ENCODE measurements at regions not wholly inside any gene's neighbourhood (a gene's known extent, or its start where the extent isn't known, plus 50 kb on each side); places are given as distances from the start of the nearest gene placed in this dataset.
"Not testable (repeated sequence)": the region's sequence is repeated elsewhere in the genome, so short reads cannot be mapped to it uniquely, and the experiment has no call there.

DNA sequence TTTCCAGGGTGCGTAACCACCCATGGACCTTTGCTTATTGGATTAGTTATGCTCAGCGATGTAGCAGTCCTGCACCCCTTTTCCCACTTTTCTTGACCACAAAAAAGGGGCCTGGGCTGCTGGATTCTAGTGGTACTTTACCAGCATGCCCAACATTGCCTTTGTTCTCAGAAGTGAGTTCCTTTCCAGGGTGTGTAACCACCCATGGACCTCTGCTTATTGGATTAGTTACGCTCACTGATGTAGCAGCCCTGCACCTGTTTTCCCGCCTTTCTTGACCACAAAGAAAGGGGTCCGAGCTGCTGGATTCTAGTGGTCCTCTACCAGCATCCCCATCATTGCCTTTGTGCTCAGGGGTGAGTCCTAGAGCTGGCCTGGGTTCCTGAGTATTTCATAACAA lies 138.2 kb downstream of the COX18 start:
- no peaks in the 10 kb centered on the region for H3K27me3 ChIP-seq
- WGBS: 91% methylated on average over 5 of the region's 5 CpGs
- H3K4me1 ChIP-seq: no peaks in the 10 kb centered on the region
- H3K9me3 ChIP-seq: no peaks in the 10 kb centered on the region
- DNase-seq (ENCODE audit: low spot score in 2 of 2): no peak
- TF ChIP-seq POLR2A (IDR thresholded peaks at IDR 0.05): no peak
- TF ChIP-seq, protein P1, sequence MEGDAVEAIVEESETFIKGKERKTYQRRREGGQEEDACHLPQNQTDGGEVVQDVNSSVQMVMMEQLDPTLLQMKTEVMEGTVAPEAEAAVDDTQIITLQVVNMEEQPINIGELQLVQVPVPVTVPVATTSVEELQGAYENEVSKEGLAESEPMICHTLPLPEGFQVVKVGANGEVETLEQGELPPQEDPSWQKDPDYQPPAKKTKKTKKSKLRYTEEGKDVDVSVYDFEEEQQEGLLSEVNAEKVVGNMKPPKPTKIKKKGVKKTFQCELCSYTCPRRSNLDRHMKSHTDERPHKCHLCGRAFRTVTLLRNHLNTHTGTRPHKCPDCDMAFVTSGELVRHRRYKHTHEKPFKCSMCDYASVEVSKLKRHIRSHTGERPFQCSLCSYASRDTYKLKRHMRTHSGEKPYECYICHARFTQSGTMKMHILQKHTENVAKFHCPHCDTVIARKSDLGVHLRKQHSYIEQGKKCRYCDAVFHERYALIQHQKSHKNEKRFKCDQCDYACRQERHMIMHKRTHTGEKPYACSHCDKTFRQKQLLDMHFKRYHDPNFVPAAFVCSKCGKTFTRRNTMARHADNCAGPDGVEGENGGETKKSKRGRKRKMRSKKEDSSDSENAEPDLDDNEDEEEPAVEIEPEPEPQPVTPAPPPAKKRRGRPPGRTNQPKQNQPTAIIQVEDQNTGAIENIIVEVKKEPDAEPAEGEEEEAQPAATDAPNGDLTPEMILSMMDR (IDR thresholded peaks at IDR 0.05): no peak
- TF ChIP-seq EP300 (IDR thresholded peaks at IDR 0.05): no peak
- no peak for TF ChIP-seq POLR2AphosphoS5 (IDR thresholded peaks at IDR 0.05)
- H3K36me3 ChIP-seq: no peaks in the 10 kb centered on the region
- H3K4me3 ChIP-seq: no peak overlapping the region
- no peak overlapping the region for H3K27ac ChIP-seq

DNA sequence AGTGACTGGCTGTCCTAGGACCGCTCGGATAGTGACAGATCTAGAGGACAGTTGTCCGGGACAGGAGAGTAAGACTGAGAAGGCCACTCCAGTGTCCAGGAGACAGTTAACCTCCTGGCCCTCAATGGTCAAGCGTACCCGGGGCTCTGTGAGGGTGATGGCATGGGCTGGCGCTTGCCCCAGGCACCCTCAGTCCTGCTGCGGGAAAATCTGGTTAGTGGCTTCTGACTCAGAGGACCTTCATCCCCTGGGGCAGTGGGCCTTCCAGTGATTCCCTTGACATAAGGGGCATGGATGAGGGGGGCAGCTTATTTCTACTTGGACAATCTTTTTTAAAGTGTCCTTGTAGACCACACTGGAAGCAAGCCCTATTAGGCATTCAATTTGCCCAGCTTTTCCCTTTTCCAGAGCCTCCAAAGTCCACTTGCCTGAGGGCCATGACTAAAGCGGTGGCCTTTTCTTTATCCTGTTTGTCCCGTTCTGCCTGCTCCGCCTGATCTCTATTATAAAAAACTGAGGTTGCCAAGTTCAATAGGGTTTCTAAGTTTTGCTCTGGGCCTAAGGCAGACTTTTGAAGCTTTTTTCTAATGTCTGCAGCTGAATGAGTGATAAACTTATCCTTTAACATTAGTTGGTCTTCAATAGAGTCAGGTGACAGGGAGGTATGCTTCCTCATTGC lies 139.8 kb downstream of the COX18 start:
- H3K27ac ChIP-seq; DNase-seq (ENCODE audit: low spot score in 2 of 2); H3K4me1 ChIP-seq; H3K27me3 ChIP-seq; H3K4me3 ChIP-seq; H3K9me3 ChIP-seq; H3K36me3 ChIP-seq: not testable (repeated sequence)
- WGBS: 72% methylated on average over 10 of the region's 10 CpGs

DNA sequence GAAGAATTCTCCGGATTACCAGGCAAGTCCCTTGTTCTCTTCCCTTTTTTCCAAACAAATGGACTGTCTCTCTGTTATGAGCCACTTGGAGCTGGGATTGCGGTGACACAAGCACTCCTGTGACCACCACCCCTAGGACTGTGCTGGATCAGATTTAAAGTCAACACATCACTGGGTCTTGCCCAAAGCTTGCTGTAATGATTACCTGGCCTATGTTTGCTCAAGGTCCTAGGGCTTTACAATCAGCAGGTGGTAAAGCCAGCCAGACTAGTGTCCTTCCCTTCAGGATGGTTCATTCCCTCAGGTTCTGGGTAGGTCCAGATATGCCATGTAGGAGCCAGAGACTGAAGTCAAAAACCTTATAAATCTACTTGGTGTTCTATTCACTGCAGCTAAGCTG lies 144.7 kb downstream of the COX18 start:
- no peak for DNase-seq (ENCODE audit: low spot score in 2 of 2)
- Histone ChIP-seq H3K36me3 (no peaks in the 10 kb centered on the region), H3K27ac (no peak overlapping the region), H3K9me3 (no peaks in the 10 kb centered on the region), H3K4me3 (no peak overlapping the region), H3K4me1 (no peaks in the 10 kb centered on the region), H3K27me3 (no peaks in the 10 kb centered on the region)
- WGBS: 100% methylated on average over 2 of the region's 2 CpGs
- TF ChIP-seq, protein P1 (IDR thresholded peaks at IDR 0.05): no peak
- no peak for TF ChIP-seq EP300 (IDR thresholded peaks at IDR 0.05)
- no peak for TF ChIP-seq POLR2AphosphoS5 (IDR thresholded peaks at IDR 0.05)
- TF ChIP-seq POLR2A (IDR thresholded peaks at IDR 0.05): no peak

DNA sequence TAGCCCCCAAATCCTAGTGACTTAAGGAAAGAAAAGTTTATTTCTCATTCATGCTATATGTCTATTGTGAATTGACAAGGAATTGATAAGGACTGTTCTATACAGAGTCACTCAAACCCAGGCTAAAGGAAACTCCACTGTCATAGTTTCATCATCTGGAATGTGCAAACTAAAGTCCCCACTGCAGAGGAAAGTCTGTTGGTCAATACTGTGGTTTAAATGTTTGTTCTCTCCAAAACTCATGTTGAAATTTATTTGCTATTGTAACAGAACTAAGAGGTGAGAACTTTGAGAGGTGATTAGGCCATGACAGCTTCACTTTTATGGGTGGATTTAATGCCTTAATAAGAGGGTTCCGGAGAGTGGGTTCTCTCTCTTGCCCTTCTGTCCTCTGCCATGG lies 149.6 kb downstream of the COX18 start:
- Histone ChIP-seq H3K9me3 (no peaks in the 10 kb centered on the region), H3K36me3 (no peaks in the 10 kb centered on the region), H3K27me3 (no peaks in the 10 kb centered on the region), H3K27ac (no peak overlapping the region), H3K4me3 (no peak overlapping the region), H3K4me1 (no peaks in the 10 kb centered on the region)
- DNase-seq (ENCODE audit: low spot score in 2 of 2): no peak
- TF ChIP-seq, protein P1 (IDR thresholded peaks at IDR 0.05): no peak
- TF ChIP-seq POLR2AphosphoS5 (IDR thresholded peaks at IDR 0.05): no peak
- no peak for TF ChIP-seq POLR2A (IDR thresholded peaks at IDR 0.05)
- TF ChIP-seq EP300 (IDR thresholded peaks at IDR 0.05): no peak
- 90% methylated on average over 1 of the region's 1 CpG for WGBS

DNA sequence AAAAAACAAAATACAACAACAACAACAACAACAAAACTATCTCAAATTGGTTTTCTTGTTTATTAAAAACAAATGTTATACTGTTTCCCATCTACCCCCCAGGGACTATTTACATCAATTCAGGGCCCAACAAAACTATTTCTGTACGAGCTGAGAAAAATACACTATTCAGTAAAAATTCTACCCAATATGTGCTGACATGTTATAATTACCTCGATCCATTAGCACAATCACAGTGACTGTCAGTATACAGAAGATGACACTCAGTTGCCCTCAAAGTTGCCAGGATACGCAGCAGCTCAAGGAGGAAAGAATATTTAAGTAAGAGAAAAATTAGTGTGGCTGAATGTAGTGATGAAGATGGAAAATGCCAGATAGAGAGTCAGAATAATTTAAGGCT lies 150.1 kb downstream of the COX18 start:
- 69% methylated on average over 3 of the region's 3 CpGs for WGBS
- DNase-seq (ENCODE audit: low spot score in 2 of 2): no peak
- Histone ChIP-seq H3K9me3 (no peaks in the 10 kb centered on the region), H3K27me3 (no peaks in the 10 kb centered on the region), H3K36me3 (no peaks in the 10 kb centered on the region), H3K4me1 (no peaks in the 10 kb centered on the region), H3K27ac (no peak overlapping the region), H3K4me3 (no peak overlapping the region)
- TF ChIP-seq EP300 (IDR thresholded peaks at IDR 0.05) (no peak), POLR2A (IDR thresholded peaks at IDR 0.05) (no peak), POLR2AphosphoS5 (IDR thresholded peaks at IDR 0.05) (no peak)
- TF ChIP-seq, protein P1 (IDR thresholded peaks at IDR 0.05): no peak

DNA sequence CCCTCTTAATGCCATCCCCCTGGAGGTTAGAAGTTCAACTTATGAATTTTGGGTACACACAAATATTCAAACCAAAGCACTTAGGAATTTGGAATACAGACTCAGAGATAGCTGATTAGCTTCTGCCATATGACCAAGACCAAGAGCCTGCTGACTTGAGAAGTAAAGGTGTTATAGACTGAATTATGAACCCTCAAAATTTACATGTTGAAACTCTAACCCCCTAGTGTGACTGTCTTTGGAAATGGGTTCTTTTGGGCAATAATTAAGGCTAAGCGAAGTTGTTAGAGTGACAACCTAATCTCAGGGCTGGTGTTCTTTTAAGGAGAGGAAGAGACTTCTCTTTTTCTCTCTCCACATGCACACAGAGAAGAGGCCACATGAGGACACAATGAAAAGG lies 151.2 kb downstream of the COX18 start:
- TF ChIP-seq EP300 (IDR thresholded peaks at IDR 0.05): no peak

More for the DNA sequence above, 151.2 kb downstream of the COX18 start:
- no peak for DNase-seq (ENCODE audit: low spot score in 2 of 2)
- H3K27me3 ChIP-seq: no peaks in the 10 kb centered on the region
- no peaks in the 10 kb centered on the region for H3K36me3 ChIP-seq
- H3K9me3 ChIP-seq: no peaks in the 10 kb centered on the region
- H3K4me1 ChIP-seq: no peaks in the 10 kb centered on the region
- H3K4me3 ChIP-seq: no peak overlapping the region
- 84% methylated on average over 1 of the region's 1 CpG for WGBS
- H3K27ac ChIP-seq: no peak overlapping the region
